ENCODE measurements at regions not wholly inside any gene's neighbourhood (a gene's known extent, or its start where the extent isn't known, plus 50 kb on each side); places are given as distances from the start of the nearest gene placed in this dataset.

GRCh38 chr7:97405835-97406234, 288.3 kb downstream of the SDHAF3 start:
- TF ChIP-seq CTCF (IDR thresholded peaks at IDR 0.05) (no peak), POLR2A (IDR thresholded peaks at IDR 0.05) (no peak)
